HG02973 (cell line): ENCODE measurements at regions not wholly inside any gene's neighbourhood (a gene's known extent, or its start where the extent isn't known, plus 50 kb on each side); places are given as distances from the start of the nearest gene placed in this dataset.

ENCODE experiments used
- ATAC-seq: cut with Tn5 transposase; IDR thresholded peaks from one replicate; pipeline ENCODE4 v1.9.1; 2021; ENCODE audit warnings: moderate library complexity; ENCODE audit not compliant: unreplicated experiment

- ATAC-seq, result no peak
Measured at GRCh38 chr1:101153692-101154091, 83.1 kb upstream of the S1PR1 start.

- no peak for ATAC-seq
Measured at GRCh38 chr1:101152633-101153032, 84.2 kb upstream of the S1PR1 start.

GRCh38 chr1:101151286-101151685 is 85.5 kb upstream of the S1PR1 start:
- no peak for ATAC-seq

- ATAC-seq, result no peak
Measured at GRCh38 chr1:101150670-101151069, 86.1 kb upstream of the S1PR1 start.

GRCh38 chr1:101150266-101150665 is 86.6 kb upstream of the S1PR1 start:
- ATAC-seq, result no peak

- ATAC-seq, result no peak
Measured at GRCh38 chr1:101148980-101149379, 87.8 kb upstream of the S1PR1 start.

GRCh38 chr1:101147381-101147780 is 89.4 kb upstream of the S1PR1 start:
- ATAC-seq, result no peak

GRCh38 chr1:101145449-101145820 is 91.4 kb upstream of the S1PR1 start:
- ATAC-seq, result no peak

GRCh38 chr1:101144671-101145448 is 92.0 kb upstream of the S1PR1 start:
- no peak for ATAC-seq

GRCh38 chr1:101142244-101142643 is 94.6 kb upstream of the S1PR1 start:
- ATAC-seq, result no peak

- ATAC-seq, result no peak
Measured at GRCh38 chr1:101141376-101141775, 95.4 kb upstream of the S1PR1 start.

- ATAC-seq, result no peak
Measured at GRCh38 chr1:101139821-101140718, 96.7 kb upstream of the S1PR1 start.

GRCh38 chr1:101139130-101139529 is 97.7 kb upstream of the S1PR1 start:
- no peak for ATAC-seq

- no peak for ATAC-seq
Measured at GRCh38 chr1:101137144-101138126, 99.4 kb upstream of the S1PR1 start.

GRCh38 chr1:101136739-101137138 is 100.1 kb upstream of the S1PR1 start:
- no peak for ATAC-seq

- ATAC-seq, result no peak
Measured at GRCh38 chr1:101136271-101136670, 100.5 kb upstream of the S1PR1 start.

- no peak for ATAC-seq
Measured at GRCh38 chr1:101135526-101135925, 101.3 kb upstream of the S1PR1 start.

GRCh38 chr1:101131239-101131843 is 105.5 kb upstream of the S1PR1 start:
- no peak for ATAC-seq

GRCh38 chr1:101130673-101131072 is 105.1 kb upstream of the DPH5 start:
- ATAC-seq, result no peak

GRCh38 chr1:101128846-101129245 is 103.3 kb upstream of the DPH5 start:
- ATAC-seq, result no peak
